Liver (tissue), 8 donors: ENCODE measurements at regions not wholly inside any gene's neighbourhood (a gene's known extent, or its start where the extent isn't known, plus 50 kb on each side); places are given as distances from the start of the nearest gene placed in this dataset.

Experiments
- DNase-seq: peaks from one replicate; pipeline ENCODE4 v3.0.0-alpha.2; 2017; ENCODE audit warnings: low spot score
- H3K27ac ChIP-seq, 2 donors: one replicate each; pipeline ENCODE4 v1.7.0; 2013; ENCODE audit warnings: inconsistent platforms in 2 of 2, low read length in 2 of 2, control low read depth in 1 of 2, low read depth in 1 of 2, mild to moderate bottlenecking in 1 of 2
- H3K27me3 ChIP-seq, 4 donors: one replicate each; pipeline versions ENCODE4 v1.6.1 to v1.7.0; 2013; ENCODE audit warnings: low read length in 3 of 4, inconsistent platforms in 1 of 4, mild to moderate bottlenecking in 1 of 4, moderate library complexity in 1 of 4; ENCODE audit not compliant: control insufficient read depth in 4 of 4, insufficient read depth in 4 of 4
- H3K36me3 ChIP-seq, 4 donors: one replicate each; pipeline versions ENCODE4 v1.6.1 to v1.7.0; 2013; ENCODE audit warnings: low read length in 3 of 4, mild to moderate bottlenecking in 3 of 4, low read depth in 1 of 4, moderate library complexity in 1 of 4; ENCODE audit not compliant: control insufficient read depth in 4 of 4, insufficient read depth in 3 of 4
- H3K4me1 ChIP-seq, 4 donors: one replicate each; pipeline versions ENCODE4 v1.6.1 to v1.7.0; 2013; ENCODE audit warnings: low read length in 3 of 4, mild to moderate bottlenecking in 3 of 4, moderate library complexity in 1 of 4; ENCODE audit not compliant: control insufficient read depth in 4 of 4, insufficient read depth in 4 of 4
- H3K4me3 ChIP-seq, 3 donors: one replicate each; pipeline versions ENCODE4 v1.6.1 to v1.7.0; 2013; ENCODE audit warnings: low read length in 3 of 3, control low read depth in 1 of 3, low read depth in 1 of 3, mild to moderate bottlenecking in 1 of 3
- H3K9ac ChIP-seq, 2 donors: one replicate each; pipeline ENCODE4 v1.7.0; 2013; ENCODE audit warnings: low read length in 2 of 2, mild to moderate bottlenecking in 2 of 2, moderate library complexity in 2 of 2, control low read depth in 1 of 2, low read depth in 1 of 2
- H3K9me3 ChIP-seq, 4 donors: one replicate each; pipeline versions ENCODE4 v1.6.1 to v1.7.0; 2013; ENCODE audit warnings: low read length in 3 of 4; ENCODE audit not compliant: control insufficient read depth in 4 of 4
- EGR1 ChIP-seq, 2 donors: IDR thresholded peaks; 2 replicates each; pipeline ENCODE4 v1.6.1; 2016 to 2018; ENCODE audit warnings: antibody characterized with exemption in 2 of 2, low read depth in 2 of 2
- FOXA1 ChIP-seq: IDR thresholded peaks from 2 replicates; pipeline ENCODE4 v1.6.1; 2016; ENCODE audit warnings: antibody characterized with exemption
- JUND ChIP-seq, 2 donors: IDR thresholded peaks; 2 replicates each; pipeline ENCODE4 v1.6.1; 2016; ENCODE audit warnings: antibody characterized with exemption in 2 of 2
- RAD21 ChIP-seq, 2 donors: IDR thresholded peaks; 2 replicates each; pipeline ENCODE4 v1.6.1; 2016; ENCODE audit warnings: antibody characterized with exemption in 2 of 2, mild to moderate bottlenecking in 2 of 2
- TAF1 ChIP-seq: conservative IDR thresholded peaks from 2 replicates; pipeline ENCODE4 v1.6.1; 2016; ENCODE audit warnings: antibody characterized with exemption, mild to moderate bottlenecking
- WGBS: extraction: QIAGEN DNeasy Blood & Tissue Kit; methylation state at CpG from one replicate; pipeline ENCODE4 v1.1.7; 2013; 5-methylcytosine and 5-hydroxymethylcytosine counted together
- TF ChIP-seq, protein P1 (sequence below): IDR thresholded peaks from 2 replicates; pipeline ENCODE4 v1.6.1; 2016; ENCODE audit warnings: antibody characterized with exemption
- TF ChIP-seq, protein P2 (sequence below): IDR thresholded peaks from 2 replicates; pipeline ENCODE4 v1.6.1; 2016; ENCODE audit warnings: antibody characterized with exemption, mild to moderate bottlenecking
- TF ChIP-seq, protein P3 (sequence below): IDR thresholded peaks from 2 replicates; pipeline ENCODE4 v1.6.1; 2016; ENCODE audit warnings: antibody characterized with exemption
- TF ChIP-seq, protein P4 (sequence below): IDR thresholded peaks from 2 replicates; pipeline ENCODE4 v1.6.1; 2016; ENCODE audit warnings: antibody characterized with exemption
- TF ChIP-seq, protein P5 (sequence below): fragments of 150-350 bp; IDR thresholded peaks from 2 replicates; pipeline ENCODE4 v1.5.1; 2017; ENCODE audit warnings: improper control_type of control experiment, low read depth, low read length; ENCODE audit not compliant: missing input control
- donor health status: healthy.
- donor health status: healthy.
- donor health status: healthy.
- donor health status: healthy.
- donor health status: healthy.

DNA sequence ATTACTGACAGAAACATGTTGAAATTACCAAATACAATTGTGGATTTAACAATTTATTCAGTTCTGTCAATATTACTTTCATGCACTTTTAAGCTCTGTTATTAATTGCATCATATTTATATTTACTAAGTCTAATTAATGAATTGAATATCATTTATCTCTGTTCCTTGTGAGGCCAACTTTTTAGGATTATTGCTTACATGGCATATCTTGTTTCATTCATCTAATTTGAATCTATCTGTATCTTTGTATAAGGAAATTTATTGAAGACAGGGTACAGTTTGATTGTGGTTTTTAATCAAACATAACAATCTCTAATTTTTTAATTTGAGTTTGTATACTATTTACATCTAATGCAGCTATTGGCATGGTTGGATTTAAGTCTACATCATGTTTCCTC is 249.9 kb upstream of the GPC6 start:
- Histone ChIP-seq H3K9ac (no peak overlapping the region), H3K4me3 (no peak overlapping the region), H3K9me3 (no peaks in the 10 kb centered on the region), H3K4me1 (no peaks in the 10 kb centered on the region), H3K36me3 (no peaks in the 10 kb centered on the region), H3K27me3 (no peaks in the 10 kb centered on the region), H3K27ac (no peak overlapping the region)
- DNase-seq: no peak
- TF ChIP-seq, protein P1, sequence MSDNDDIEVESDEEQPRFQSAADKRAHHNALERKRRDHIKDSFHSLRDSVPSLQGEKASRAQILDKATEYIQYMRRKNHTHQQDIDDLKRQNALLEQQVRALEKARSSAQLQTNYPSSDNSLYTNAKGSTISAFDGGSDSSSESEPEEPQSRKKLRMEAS: no peak
- TF ChIP-seq EGR1 (IDR thresholded peaks at IDR 0.05; ENCODE audit: low read depth in 2 of 2) (no peak), TAF1 (no peak), FOXA1 (no peak)
- TF ChIP-seq, protein P2, sequence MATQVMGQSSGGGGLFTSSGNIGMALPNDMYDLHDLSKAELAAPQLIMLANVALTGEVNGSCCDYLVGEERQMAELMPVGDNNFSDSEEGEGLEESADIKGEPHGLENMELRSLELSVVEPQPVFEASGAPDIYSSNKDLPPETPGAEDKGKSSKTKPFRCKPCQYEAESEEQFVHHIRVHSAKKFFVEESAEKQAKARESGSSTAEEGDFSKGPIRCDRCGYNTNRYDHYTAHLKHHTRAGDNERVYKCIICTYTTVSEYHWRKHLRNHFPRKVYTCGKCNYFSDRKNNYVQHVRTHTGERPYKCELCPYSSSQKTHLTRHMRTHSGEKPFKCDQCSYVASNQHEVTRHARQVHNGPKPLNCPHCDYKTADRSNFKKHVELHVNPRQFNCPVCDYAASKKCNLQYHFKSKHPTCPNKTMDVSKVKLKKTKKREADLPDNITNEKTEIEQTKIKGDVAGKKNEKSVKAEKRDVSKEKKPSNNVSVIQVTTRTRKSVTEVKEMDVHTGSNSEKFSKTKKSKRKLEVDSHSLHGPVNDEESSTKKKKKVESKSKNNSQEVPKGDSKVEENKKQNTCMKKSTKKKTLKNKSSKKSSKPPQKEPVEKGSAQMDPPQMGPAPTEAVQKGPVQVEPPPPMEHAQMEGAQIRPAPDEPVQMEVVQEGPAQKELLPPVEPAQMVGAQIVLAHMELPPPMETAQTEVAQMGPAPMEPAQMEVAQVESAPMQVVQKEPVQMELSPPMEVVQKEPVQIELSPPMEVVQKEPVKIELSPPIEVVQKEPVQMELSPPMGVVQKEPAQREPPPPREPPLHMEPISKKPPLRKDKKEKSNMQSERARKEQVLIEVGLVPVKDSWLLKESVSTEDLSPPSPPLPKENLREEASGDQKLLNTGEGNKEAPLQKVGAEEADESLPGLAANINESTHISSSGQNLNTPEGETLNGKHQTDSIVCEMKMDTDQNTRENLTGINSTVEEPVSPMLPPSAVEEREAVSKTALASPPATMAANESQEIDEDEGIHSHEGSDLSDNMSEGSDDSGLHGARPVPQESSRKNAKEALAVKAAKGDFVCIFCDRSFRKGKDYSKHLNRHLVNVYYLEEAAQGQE: no peak
- TF ChIP-seq, protein P3, sequence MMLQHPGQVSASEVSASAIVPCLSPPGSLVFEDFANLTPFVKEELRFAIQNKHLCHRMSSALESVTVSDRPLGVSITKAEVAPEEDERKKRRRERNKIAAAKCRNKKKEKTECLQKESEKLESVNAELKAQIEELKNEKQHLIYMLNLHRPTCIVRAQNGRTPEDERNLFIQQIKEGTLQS: no peak
- TF ChIP-seq, protein P4, sequence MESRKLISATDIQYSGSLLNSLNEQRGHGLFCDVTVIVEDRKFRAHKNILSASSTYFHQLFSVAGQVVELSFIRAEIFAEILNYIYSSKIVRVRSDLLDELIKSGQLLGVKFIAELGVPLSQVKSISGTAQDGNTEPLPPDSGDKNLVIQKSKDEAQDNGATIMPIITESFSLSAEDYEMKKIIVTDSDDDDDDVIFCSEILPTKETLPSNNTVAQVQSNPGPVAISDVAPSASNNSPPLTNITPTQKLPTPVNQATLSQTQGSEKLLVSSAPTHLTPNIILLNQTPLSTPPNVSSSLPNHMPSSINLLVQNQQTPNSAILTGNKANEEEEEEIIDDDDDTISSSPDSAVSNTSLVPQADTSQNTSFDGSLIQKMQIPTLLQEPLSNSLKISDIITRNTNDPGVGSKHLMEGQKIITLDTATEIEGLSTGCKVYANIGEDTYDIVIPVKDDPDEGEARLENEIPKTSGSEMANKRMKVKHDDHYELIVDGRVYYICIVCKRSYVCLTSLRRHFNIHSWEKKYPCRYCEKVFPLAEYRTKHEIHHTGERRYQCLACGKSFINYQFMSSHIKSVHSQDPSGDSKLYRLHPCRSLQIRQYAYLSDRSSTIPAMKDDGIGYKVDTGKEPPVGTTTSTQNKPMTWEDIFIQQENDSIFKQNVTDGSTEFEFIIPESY: no peak

DNA sequence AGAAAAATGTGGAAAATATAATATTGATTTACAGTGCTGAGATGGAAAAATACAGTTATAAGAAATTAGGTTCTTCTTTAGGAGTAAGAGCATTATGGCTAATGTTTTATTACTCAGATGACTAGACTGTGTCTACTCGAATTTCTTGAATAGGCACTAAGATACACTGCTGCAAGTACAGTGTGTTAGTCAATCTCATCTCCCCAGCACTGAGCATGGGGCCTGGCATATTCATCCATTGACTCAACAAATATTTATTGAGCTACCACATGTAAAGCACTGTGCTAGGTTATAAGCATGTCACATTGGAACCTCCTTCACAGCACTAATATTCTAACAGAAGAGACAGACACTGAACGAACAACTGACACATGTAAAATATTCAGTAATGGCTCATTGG is 242.5 kb upstream of the GPC6 start:
- TF ChIP-seq JUND (IDR thresholded peaks at IDR 0.05): no peak
- no peak for TF ChIP-seq TAF1
- no peak for TF ChIP-seq FOXA1
- 80% methylated on average over 2 of the region's 2 CpGs for WGBS
- no peaks in the 10 kb centered on the region for H3K4me1 ChIP-seq

DNA sequence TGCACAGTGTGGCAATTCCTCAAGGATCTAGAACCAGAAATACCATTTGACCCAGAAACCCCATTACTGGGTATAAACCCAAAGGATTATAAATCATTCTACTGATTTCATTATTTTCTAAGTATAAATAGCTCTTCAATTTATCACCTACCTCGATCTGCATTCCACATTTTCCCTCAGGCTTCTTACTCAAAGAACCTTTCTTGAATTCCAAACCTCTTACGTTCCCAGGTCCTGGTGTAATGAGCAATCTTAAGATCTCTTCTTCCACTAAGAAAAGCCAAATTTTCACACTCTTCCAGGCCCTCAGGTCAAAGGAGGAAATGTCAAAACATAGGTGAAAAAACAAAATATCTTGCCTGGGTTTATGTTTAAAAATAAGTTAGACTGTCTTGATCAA is 237.3 kb upstream of the GPC6 start:
- WGBS: 59% methylated on average over 2 of the region's 2 CpGs
- TF ChIP-seq, protein P5, sequence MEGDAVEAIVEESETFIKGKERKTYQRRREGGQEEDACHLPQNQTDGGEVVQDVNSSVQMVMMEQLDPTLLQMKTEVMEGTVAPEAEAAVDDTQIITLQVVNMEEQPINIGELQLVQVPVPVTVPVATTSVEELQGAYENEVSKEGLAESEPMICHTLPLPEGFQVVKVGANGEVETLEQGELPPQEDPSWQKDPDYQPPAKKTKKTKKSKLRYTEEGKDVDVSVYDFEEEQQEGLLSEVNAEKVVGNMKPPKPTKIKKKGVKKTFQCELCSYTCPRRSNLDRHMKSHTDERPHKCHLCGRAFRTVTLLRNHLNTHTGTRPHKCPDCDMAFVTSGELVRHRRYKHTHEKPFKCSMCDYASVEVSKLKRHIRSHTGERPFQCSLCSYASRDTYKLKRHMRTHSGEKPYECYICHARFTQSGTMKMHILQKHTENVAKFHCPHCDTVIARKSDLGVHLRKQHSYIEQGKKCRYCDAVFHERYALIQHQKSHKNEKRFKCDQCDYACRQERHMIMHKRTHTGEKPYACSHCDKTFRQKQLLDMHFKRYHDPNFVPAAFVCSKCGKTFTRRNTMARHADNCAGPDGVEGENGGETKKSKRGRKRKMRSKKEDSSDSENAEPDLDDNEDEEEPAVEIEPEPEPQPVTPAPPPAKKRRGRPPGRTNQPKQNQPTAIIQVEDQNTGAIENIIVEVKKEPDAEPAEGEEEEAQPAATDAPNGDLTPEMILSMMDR: no peak
- no peak for TF ChIP-seq RAD21 (IDR thresholded peaks at IDR 0.05)

More for the DNA sequence above, 242.5 kb upstream of the GPC6 start:
- H3K36me3 ChIP-seq: no peaks in the 10 kb centered on the region
- peaks cover 0 to 3% (median 0%) of the 10 kb centered on the region in 4 donors for H3K9me3 ChIP-seq
- no peak overlapping the region for H3K27ac ChIP-seq
- DNase-seq: no peak
- no peak overlapping the region for H3K4me3 ChIP-seq
- H3K9ac ChIP-seq: no peak overlapping the region
- H3K27me3 ChIP-seq: no peaks in the 10 kb centered on the region

More for the DNA sequence above, 237.3 kb upstream of the GPC6 start:
- H3K27me3 ChIP-seq: no peaks in the 10 kb centered on the region
- H3K27ac ChIP-seq: no peak overlapping the region
- H3K4me3 ChIP-seq: no peak overlapping the region
- no peak overlapping the region for H3K9ac ChIP-seq
- no peaks in the 10 kb centered on the region for H3K9me3 ChIP-seq
- no peaks in the 10 kb centered on the region for H3K4me1 ChIP-seq
- H3K36me3 ChIP-seq: no peaks in the 10 kb centered on the region
- DNase-seq: no peak
